ENCODE measurements at regions not wholly inside any gene's neighbourhood (a gene's known extent, or its start where the extent isn't known, plus 50 kb on each side); places are given as distances from the start of the nearest gene placed in this dataset.

DNA sequence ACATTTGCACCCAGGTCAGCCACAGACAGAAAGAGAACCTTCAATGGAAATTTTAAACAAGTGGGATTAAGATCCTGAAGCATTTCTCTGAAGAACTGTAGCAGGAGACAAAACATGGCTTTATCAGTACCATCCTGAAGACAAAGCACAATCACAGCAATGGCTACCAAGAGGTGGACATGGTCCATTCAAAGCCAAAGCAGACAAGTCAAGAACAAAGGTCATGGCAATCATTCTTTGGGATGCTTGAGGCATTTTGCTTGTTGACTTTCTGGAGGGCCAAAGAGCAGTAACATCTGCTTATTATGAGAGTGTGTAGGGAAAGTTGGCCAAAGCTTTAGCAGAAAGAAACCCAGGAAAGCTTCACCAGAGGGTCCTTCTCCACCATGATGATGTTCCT, 248.2 kb downstream of the TOX3 start:
- TF ChIP-seq, protein P1, sequence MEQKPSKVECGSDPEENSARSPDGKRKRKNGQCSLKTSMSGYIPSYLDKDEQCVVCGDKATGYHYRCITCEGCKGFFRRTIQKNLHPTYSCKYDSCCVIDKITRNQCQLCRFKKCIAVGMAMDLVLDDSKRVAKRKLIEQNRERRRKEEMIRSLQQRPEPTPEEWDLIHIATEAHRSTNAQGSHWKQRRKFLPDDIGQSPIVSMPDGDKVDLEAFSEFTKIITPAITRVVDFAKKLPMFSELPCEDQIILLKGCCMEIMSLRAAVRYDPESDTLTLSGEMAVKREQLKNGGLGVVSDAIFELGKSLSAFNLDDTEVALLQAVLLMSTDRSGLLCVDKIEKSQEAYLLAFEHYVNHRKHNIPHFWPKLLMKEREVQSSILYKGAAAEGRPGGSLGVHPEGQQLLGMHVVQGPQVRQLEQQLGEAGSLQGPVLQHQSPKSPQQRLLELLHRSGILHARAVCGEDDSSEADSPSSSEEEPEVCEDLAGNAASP (CRISPR knock-in tag; IDR thresholded peaks at IDR 0.05; ENCODE audit: borderline replicate concordance) = no peak
- TF ChIP-seq, protein P2, sequence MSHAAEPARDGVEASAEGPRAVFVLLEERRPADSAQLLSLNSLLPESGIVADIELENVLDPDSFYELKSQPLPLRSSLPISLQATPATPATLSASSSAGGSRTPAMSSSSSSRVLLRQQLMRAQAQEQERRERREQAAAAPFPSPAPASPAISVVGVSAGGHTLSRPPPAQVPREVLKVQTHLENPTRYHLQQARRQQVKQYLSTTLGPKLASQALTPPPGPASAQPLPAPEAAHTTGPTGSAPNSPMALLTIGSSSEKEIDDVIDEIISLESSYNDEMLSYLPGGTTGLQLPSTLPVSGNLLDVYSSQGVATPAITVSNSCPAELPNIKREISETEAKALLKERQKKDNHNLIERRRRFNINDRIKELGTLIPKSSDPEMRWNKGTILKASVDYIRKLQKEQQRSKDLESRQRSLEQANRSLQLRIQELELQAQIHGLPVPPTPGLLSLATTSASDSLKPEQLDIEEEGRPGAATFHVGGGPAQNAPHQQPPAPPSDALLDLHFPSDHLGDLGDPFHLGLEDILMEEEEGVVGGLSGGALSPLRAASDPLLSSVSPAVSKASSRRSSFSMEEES (CRISPR knock-in tag; IDR thresholded peaks at IDR 0.05) = no peak
- TF ChIP-seq MAFK (conservative IDR thresholded peaks at IDR 0.05 in 1 of 2, IDR thresholded peaks at IDR 0.05 in 1 of 2; ENCODE audit: low read length in 2 of 2) (no peak), ZNF251 (CRISPR knock-in tag; IDR thresholded peaks at IDR 0.05) (no peak), ZNF580 (CRISPR knock-in tag; IDR thresholded peaks at IDR 0.05; ENCODE audit: borderline replicate concordance, low read depth) (no peak), ZNF547 (CRISPR knock-in tag; IDR thresholded peaks at IDR 0.05) (no peak), POLR2A (IDR thresholded peaks at IDR 0.05; ENCODE audit: insufficient read depth in 1 of 2, low read depth in 2 of 2, low read length in 2 of 2) (no peak)
- TF ChIP-seq, protein P3, sequence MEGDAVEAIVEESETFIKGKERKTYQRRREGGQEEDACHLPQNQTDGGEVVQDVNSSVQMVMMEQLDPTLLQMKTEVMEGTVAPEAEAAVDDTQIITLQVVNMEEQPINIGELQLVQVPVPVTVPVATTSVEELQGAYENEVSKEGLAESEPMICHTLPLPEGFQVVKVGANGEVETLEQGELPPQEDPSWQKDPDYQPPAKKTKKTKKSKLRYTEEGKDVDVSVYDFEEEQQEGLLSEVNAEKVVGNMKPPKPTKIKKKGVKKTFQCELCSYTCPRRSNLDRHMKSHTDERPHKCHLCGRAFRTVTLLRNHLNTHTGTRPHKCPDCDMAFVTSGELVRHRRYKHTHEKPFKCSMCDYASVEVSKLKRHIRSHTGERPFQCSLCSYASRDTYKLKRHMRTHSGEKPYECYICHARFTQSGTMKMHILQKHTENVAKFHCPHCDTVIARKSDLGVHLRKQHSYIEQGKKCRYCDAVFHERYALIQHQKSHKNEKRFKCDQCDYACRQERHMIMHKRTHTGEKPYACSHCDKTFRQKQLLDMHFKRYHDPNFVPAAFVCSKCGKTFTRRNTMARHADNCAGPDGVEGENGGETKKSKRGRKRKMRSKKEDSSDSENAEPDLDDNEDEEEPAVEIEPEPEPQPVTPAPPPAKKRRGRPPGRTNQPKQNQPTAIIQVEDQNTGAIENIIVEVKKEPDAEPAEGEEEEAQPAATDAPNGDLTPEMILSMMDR (CRISPR knock-in tag; IDR thresholded peaks at IDR 0.05) = no peak
